ENCODE measurements at regions not wholly inside any gene's neighbourhood (a gene's known extent, or its start where the extent isn't known, plus 50 kb on each side); places are given as distances from the start of the nearest gene placed in this dataset.
A peak's percentile ranks its signal among the peaks of the same experiment; 100 is the strongest.
"Not testable (repeated sequence)": the region's sequence is repeated elsewhere in the genome, so short reads cannot be mapped to it uniquely, and the experiment has no call there.

DNA sequence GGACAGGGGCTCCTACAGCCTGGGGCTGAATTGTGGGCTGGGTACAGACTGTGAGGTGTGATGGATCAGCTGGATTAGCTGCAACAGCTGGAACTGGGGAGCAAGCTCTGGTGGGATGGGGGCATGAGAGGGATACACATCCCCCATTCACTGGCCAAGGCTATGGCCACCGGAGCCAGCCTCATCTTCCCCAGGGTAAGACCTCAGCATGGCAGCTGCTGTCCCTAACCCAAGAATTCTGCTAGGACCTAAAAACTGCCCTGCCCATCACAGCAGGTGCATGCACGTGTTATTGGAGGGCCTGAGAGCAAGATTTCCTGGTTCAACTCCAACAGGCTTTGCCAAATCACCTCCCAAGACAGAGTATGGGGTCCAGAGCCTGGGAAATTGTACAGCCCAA, 258.6 kb upstream of the AGTR2 start:
- DNase-seq (ENCODE audit: low spot score), result no peak

DNA sequence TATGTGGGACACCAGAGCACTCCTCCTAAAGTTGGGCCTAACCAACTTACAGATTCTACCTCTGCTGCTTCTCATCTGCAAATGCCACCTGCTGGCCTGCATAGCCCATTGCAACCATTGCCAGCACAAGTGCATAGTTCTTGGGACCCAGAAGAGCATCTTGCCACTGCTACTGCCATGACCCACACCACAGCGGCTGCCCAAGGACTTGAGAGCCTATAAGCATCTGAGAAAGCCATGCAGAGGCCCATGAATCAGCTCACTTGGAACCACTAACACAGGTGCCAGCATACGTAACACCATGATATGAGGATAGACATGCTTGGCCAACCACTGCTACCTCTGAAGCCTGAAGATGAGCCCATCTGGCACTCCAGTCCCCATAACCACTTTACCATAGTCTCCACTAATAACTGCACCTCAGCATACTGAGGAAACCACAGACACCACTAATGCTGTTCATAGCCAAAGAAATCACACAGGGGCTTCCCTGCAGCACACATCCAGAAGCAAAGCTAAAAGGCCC, 258.1 kb upstream of the AGTR2 start:
- DNase-seq (ENCODE audit: low spot score), result no peak

DNA sequence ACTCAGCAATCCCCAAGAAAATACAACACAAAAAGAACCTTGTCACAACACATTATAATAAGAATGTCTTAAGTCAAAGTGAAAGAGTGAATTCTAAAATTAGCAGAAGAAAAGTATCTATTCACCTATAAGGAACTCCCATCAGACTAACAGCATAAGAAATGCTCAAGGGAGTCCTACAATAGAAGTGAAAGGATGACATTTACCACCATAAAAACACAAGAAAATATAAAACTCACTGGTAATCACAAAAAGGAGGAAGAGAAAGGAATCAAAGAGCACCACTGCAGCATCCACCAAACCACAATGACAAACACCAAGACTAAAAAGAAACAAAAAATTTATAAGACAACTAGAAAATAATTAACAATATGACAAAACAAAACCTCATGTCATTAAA, 257.0 kb upstream of the AGTR2 start:
- DNase-seq (ENCODE audit: low spot score), result no peak

DNA sequence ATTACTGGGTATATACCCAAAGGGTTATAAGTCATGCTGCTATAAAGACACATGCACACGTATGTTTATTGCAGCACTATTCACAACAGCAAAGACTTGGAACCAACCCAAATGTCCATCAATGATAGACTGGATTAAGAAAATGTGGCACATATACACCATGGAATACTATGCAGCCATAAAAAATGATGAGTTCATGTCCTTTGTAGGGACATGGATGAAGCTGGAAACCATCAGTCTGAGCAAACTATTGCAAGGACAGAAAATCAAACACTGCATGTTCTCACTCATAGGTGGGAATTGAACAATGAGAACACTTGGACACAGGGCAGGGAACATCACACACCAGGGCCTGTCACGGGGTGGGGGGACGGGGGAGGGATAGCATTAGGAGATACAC, 254.9 kb upstream of the AGTR2 start:
- DNase-seq (ENCODE audit: low spot score), result not testable (repeated sequence)

DNA sequence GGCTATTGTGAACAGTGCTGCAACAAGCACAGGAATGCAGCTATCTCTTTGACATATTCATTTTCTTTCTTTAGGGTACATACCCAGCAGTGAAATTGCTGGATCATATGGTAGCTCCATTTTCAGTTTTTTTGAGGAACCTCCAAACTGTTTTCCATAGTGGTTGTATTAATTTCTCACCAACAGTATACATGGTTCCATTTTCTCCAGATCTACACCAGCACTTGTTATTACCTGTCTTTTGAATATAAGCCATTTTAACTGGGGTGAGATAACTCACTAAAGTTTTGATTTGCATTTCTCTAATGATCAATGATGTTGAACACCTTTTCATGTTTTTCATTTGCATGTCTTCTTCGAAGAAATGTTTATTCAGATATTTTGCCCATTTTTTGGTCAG, 241.1 kb upstream of the AGTR2 start:
- no peak for DNase-seq (ENCODE audit: low spot score)

DNA sequence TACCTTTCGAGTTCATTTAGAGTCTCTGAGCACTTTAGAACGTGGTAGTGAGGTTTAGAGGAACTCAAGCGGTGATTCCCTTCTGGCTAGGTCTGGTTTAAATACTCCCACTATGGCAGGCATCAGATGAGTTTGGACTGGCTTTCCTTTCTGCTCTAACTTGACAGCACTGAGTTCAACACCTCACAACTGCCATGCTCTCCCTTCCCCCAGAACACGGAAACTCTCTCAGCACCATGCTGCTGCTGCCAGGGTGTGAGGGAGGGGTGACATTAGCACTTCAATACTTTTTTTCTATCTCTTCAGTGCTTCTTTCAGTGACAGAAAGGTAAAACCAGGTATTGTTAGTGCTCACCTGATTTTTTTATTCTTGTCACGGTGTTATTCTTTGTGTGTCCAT, 234.5 kb upstream of the AGTR2 start:
- DNase-seq (ENCODE audit: low spot score), result no peak

DNA sequence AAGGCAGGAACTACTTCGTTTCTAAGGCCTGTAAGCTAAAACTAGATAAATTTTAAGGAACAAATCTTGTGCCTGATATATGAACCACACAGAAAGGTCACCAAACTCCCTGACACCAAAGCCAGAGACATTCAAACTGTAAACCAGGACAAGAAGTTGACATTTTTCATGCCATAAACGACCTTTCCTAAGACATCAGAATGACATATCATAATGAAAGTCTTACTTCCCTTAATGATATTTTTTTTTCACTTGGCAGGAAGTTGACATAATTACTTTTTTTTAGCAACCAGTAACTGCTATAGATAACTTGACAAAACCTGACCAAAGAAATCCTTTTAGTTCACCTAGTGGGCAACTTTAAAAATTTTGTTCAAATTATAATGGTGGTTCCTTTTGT, 231.5 kb upstream of the AGTR2 start:
- DNase-seq (ENCODE audit: low spot score), result no peak

DNA sequence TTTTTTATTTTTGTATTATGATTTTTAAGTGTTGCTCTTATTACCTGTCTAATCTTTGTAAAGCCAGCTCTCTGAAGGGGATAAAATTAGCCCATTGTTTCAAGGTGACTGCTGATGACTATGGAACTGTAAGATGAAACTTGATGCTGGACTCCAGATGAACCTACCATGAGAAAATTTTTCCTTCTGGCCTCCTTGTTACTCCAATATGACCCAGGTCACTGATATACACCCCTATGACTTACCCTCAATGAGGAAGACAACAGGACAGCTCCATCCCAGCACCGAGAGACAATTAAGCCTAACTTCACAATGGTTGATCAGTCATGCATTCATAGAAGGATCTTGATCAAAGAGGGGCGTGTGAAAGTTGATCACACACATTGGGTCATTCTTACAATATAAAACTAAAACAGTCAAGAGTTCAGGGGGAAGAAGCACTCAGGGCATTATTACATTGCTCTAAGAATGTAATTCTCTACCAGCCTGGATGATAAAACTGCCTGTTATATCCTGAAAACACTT, 230.8 kb upstream of the AGTR2 start:
- no peak for DNase-seq (ENCODE audit: low spot score)

DNA sequence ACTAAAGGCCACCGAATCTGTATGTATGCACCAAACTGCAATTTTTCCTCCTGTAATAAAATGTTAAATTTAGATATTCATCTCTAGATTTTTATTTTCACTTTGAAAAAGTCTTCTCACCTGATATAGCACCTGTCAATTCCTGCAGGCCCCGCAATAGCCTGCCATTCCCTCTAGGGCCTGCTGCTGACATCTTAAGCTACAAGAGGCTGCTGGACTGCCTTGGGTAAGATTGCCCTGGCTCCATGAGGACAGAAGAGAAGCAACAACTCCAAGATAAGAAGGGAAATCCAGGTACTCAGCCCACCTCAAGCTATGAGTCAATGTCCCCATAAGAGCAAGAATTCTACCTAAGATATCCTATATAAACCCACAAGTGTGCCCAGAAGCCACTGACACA, 230.2 kb upstream of the AGTR2 start:
- no peak for DNase-seq (ENCODE audit: low spot score)

DNA sequence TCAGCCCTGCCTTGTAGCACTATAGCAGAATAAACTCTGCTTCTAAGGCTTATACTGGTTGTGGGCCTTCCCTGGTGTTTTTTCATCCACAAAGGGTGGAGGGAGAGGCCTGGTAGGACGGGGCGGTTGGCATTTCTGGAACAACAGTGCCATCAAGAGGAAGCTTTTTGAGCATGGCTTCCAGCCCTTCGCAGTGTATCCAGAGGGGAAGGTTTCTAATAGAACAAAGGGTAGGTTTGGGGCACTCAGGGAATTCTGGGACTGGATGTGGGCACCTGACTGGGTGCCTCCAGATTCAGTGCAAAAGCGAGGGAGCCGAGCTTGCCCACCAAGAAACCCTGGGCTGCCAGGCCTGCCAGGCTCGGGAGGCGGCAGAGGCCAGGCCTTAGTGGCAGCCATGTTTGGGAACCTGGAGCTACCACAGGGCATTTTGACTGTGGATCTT, 229.6 kb upstream of the AGTR2 start:
- DNase-seq (ENCODE audit: low spot score), result peak; percentile 82

DNA sequence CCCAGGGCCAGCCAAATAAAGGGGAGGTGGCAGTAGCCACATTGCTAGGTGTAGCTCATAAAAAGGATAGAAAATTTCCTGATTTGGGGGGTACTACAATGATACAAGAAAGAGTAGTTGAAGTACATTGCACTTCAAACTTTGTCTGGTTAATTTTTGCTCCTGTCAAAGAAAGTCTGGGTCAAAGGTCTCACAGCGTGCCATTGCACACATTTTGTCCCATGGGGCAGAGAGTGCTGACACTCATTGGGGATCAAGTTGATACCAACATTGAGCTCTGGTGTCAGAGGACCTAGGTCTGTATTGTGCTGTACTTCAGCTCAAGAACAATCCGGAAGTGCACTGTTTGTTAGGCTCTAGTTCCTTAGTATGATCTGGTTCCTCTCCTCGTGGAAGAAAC, 229.2 kb upstream of the AGTR2 start:
- no peak for DNase-seq (ENCODE audit: low spot score)

DNA sequence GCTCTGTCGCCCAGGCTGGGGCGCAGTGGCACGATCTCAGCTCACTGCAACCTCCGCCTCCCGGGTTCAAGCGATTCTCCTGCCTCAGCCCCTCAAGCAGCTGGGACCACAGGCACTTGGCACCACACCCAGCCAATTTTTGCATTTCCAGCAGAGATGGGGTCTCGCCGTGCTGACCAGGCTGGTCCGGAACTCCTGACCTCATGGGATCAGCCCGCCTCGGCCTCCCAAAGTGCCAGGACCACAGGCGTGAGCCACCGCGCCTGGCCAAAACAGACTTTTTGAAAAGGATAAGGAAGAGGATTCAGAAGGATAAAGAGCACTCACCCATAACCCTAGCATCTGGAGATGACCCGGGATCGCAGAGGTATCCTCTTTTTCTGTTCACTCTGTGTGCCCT, 224.5 kb upstream of the AGTR2 start:
- no peak for DNase-seq (ENCODE audit: low spot score)

DNA sequence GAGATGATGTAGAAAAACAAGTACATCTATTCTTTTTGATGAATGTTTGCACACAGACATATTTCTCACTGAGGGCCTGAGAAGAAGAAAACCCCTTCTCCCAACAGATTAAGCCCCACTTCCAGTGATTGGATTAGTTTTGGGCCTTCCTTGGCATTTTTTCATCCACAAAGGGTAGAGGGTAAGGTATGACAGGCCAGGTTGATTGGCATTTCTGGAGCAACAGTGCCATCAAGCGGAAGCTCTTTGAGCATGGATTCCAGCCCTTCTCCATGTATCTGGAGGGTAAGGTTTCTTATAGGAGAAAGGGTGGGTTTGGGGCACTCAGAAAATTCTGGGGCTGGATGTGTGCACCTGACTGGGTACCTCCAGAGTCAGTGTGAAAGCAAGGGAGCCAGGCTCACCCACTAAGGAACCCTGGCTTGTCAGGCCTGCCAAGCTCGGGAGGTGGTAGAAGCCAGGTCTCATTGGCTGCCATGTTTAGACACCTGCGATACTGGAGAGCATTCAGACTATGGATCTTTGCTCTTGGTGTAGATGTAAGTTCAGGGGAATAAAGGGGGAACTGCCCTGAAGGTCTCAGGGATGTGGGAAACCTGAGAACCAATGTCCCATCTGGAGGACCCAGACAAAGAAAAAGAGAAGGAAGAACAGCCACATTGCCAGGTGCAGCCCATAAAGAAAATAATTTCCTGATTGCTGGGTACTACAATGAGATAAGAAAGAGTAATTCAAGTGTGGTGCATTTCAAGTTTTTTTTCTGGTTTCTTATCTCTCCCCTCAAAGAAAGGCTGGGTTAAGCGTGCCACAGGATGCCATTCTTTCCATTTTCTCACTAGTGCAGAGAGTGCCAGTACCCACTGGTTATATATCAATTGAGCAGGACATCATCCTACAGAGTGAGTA, 222.3 kb upstream of the AGTR2 start:
- peak; percentile 37 for DNase-seq (ENCODE audit: low spot score)

DNA sequence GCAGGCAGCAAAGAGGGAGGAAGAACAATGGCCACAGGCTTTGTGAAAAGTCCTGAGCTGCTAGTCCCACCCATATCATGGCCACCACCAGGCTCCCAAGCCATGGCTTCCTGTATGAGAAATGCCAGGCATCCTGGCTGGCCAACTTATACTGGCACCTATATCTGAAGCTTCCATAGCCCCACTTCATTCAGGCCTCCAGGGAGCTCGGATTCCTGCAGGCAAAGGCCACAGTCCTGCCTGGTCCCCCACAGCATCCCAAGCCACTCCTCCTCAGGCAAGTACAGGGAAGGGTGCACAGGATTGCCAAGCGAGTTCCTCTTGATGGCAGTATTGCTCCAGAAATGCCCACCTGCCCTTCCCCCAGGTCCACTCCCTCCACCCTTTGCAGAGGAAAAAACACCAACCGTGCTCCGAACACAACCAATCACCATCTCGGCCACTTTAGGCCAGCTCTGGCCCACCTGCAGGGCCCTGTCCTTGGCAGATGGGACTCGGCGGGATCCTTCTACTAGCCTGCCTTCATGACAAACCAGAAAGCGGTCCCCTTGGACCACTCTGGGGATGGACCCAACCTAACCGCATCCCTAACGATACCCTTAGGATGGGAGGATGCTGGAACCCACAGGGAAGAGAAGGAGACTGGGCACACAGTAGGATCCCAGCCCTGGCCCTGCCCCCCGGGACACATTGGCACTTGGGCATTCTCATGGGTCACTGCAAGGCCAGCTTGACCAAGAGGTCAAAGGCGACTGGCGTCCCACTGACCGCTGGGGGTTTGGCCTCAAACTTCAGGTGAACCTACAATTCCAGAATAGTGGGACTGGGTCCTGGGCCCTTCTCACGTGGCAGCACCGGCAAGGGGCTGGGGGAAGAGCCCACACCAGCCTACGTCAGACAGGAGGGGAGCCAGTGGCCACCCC, 220.4 kb upstream of the AGTR2 start:
- no peak for DNase-seq (ENCODE audit: low spot score)

DNA sequence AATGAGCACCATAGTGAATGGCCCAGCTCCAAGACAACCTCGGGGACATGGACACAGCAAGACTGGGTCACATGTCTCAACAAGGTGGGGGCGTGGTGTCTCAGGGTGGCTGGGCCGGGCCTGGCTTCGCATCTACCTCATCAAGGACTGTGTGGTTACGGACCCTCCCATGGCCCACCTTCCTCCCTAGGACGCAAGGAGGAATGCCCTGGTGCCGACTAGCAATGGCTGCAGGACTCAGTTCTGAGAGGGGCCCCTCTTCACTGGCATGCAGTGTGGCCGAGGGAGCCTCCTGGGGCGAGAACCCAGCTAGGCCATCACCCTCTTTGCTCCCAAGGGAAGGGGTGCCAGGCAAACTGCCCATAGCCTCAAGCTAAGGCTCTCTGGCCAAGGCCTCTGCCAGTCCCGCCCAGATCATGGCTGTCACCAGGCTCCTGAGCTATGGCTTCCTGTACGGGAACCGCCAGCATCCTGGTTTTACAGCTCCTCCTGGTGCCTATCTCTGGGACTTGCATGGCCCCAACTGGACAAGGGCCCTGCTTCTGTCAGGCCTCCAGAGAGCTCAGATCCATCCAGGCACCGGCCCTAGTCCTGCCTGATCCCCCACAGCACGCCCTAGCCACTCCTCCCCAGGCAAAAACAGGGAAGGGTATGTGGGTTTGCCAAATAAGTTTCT, 218.0 kb upstream of the AGTR2 start:
- DNase-seq (ENCODE audit: low spot score), result no peak

DNA sequence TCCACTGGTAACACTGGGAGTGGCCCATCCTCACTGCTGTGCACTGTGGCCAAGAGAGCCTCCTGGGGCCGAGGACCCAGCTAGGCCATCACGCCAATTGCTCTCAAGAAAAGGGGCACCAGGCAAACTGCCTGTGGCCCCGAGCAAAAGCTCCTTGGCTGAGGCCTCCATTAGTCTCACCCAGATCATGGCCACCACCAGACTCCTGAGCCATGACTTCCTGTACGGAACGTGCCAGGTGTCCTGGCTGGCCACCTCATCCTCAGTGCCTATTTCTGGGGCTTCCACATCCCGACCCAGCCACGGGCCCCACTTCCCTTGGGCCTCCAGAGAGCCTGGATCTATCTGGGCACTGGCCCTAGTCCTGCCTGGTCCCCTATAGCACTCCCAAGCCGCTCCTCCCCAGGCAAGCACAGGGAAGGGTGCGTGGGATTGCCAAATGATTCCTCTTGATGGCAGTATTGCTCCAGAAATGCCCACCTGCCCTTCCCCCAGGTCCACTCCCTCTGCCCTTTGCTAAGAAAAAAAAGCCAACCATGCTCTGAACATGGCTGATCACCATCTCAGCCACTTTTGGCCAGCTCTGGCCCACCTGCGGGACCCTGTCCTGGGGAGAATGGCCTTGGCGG, 212.6 kb upstream of the AGTR2 start:
- peak; percentile 43 for DNase-seq (ENCODE audit: low spot score)

DNA sequence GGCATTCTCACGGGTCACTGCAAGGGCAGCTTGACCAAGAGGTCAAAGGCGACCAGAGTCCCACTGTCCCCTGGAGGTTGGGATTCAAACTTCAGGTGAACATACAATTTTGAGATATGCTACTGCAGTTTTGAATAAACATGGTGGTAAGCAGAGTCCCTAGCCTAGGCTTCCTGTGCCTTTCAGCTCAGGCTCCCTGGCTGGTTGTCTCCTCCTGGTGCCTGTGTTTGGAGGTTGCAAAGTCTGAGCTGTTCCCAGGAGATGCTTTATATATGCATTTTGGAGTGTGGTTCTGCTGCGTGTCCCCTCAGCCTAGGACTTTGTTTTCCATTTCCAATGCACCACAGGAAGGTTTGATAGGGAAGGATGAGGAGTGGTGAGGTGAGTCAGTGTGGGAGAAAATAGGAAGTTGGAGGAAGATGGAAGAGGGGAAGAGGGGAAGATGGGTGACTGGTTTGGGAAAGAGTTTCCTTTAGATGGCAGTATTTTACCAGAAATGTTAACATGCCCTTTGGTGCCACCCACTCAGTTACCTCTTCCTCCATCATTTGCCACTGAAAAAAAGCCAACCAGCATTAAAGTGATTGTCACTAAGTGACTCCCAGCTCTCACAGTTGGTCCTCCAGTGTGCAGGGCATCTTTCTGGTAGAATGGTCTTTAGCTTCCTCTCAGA, 211.7 kb upstream of the AGTR2 start:
- peak; percentile 32 for DNase-seq (ENCODE audit: low spot score)

DNA sequence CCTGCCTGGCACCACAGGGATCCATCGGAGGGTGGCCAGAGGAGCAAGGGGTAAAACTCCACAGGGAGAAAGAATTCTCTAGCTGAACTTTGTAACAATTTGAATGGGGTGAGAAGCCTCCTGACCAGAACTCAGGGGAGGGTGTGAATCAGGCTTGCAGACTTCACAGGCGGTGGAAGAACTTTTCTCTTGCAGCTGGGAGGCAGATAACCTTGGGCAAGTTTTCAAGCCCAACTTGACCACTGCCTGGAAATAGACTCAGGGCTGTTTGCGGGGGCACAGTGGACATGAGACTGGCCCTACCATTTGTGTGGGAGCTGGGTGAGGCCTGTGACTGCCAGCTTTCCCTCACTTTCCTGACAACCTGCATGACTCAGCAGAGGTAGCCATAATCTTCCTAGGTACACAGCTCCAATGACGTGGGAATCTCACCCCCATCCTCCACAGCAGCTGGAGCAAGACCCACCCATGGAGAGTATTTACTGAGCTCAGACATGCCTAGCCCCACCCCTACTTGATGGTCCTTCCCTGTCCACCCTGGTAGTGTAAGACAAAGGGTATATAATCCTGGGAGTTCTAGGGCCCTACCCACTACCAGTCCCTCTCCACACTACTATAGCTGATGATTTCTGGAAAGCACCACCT, 210.0 kb upstream of the AGTR2 start:
- DNase-seq (ENCODE audit: low spot score), result peak; percentile 81

DNA sequence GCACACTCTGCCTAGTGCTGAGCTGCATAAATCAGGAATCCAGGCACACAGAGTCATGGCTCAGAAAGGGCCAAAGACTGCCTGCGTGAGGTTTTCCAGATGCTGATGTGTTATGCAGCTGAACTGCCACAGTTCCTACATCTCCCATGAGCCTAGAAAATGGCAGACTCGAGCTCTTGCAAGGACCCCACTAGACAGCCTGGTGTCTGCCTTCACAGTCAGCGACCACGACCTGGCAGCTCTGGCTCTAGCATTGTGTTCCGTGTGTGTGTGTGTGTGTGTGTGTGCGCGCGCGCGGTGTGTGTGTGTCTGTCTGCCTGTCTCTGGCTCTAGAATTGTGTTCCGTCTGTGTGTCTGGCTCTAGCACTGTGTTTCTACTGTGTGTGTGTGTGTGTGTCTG, 203.6 kb upstream of the AGTR2 start:
- DNase-seq (ENCODE audit: low spot score), result no peak
